ENCODE measurements at regions not wholly inside any gene's neighbourhood (a gene's known extent, or its start where the extent isn't known, plus 50 kb on each side); places are given as distances from the start of the nearest gene placed in this dataset.

DNA sequence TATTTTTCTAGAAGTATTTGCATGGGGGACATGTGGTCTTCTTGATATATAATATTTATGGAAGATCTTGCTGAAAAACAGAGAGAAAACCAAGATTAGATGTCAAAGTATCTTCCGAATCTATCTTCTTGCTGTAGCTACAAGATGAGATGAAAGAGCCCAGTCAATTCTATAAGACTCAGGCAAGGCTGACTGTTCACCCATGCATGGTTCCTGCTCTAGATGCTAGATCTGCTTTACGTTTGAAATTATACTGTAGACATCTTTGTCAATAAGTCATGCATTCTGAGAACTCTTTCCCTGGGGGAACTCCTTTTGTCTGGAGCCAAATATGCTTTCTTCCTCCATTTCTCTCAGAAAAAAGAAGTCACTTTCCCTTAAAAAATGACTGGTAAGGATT lies 1292.0 kb downstream of the XPNPEP1 start:
- no peak overlapping the region for H3K27ac ChIP-seq (ENCODE audit: low read depth in 2 of 2, low read length in 1 of 2)
- 63 to 65% methylated on average over 2 of the region's 2 CpGs for WGBS, 2 donors
- no peaks in the 10 kb centered on the region for H3K27me3 ChIP-seq (ENCODE audit: control insufficient read depth in 1 of 2, insufficient read depth in 2 of 2, low read length in 2 of 2)
- no peak overlapping the region for H3K4me3 ChIP-seq (ENCODE audit: low read depth in 1 of 2, low read length in 2 of 2)
- no peaks in the 10 kb centered on the region for H3K9me3 ChIP-seq (ENCODE audit: control insufficient read depth in 2 of 2, insufficient read depth in 1 of 2, low read depth in 1 of 2, low read length in 1 of 2)
- H3K4me1 ChIP-seq (ENCODE audit: control insufficient read depth in 2 of 2, insufficient read depth in 2 of 2, low read length in 1 of 2) = no peaks in the 10 kb centered on the region
- no peaks in the 10 kb centered on the region for H3K36me3 ChIP-seq (ENCODE audit: control insufficient read depth in 2 of 2, insufficient read depth in 2 of 2, low read length in 1 of 2)

DNA sequence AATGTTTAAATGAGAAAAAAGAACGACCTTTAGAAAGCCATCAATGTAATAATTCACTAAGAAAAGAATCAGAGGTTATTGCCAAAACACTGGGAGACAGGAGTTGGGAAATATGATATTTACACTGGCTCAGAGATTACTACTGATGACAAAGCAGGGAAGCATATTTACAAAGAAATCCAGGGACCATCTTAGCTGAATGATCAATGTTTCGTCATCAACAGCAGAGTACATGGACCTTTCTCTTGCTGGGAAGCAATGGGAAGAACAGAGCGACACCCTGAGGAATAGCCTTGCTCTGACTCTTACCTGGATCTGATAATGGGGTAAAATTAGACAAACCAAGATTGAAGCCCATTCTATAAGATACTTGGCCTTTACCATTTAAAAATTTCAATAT lies 1293.5 kb downstream of the XPNPEP1 start:
- Histone ChIP-seq H3K27me3 (ENCODE audit: control insufficient read depth in 1 of 2, insufficient read depth in 2 of 2, low read length in 2 of 2) (no peaks in the 10 kb centered on the region), H3K4me1 (ENCODE audit: control insufficient read depth in 2 of 2, insufficient read depth in 2 of 2, low read length in 1 of 2) (no peaks in the 10 kb centered on the region), H3K27ac (ENCODE audit: low read depth in 2 of 2, low read length in 1 of 2) (no peak overlapping the region), H3K4me3 (ENCODE audit: low read depth in 1 of 2, low read length in 2 of 2) (no peak overlapping the region), H3K9me3 (ENCODE audit: control insufficient read depth in 2 of 2, insufficient read depth in 1 of 2, low read depth in 1 of 2, low read length in 1 of 2) (no peaks in the 10 kb centered on the region), H3K36me3 (ENCODE audit: control insufficient read depth in 2 of 2, insufficient read depth in 2 of 2, low read length in 1 of 2) (no peaks in the 10 kb centered on the region)
- 47 to 58% methylated on average over 3 of the region's 3 CpGs for WGBS, 2 donors

DNA sequence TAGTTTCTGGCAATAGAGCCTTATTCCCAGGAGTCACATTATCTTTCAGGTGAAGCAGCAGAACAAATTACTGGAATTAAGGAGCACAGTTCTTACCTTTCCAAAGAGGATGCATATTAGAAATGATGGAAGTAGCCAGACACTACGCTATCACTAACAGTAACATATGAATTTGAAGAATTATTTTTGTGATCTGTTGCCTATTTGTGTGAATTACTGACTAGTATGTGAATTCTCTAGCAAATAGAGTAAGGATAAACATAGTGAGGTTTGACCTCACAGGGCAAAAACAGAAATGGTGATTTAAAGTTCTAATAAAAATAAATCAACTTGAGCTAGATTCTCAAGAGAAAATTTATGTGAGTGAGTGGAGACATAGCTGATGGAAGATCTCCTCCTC lies 1299.3 kb downstream of the XPNPEP1 start:
- no peak overlapping the region for H3K27ac ChIP-seq (ENCODE audit: low read depth in 2 of 2, low read length in 1 of 2)
- 67 to 83% methylated on average over 1 of the region's 1 CpG for WGBS, 2 donors
- no peaks in the 10 kb centered on the region for H3K27me3 ChIP-seq (ENCODE audit: control insufficient read depth in 1 of 2, insufficient read depth in 2 of 2, low read length in 2 of 2)
- H3K4me3 ChIP-seq (ENCODE audit: low read depth in 1 of 2, low read length in 2 of 2) = no peak overlapping the region
- no peaks in the 10 kb centered on the region for H3K4me1 ChIP-seq (ENCODE audit: control insufficient read depth in 2 of 2, insufficient read depth in 2 of 2, low read length in 1 of 2)
- H3K36me3 ChIP-seq (ENCODE audit: control insufficient read depth in 2 of 2, insufficient read depth in 2 of 2, low read length in 1 of 2) = no peaks in the 10 kb centered on the region
- no peaks in the 10 kb centered on the region for H3K9me3 ChIP-seq (ENCODE audit: control insufficient read depth in 2 of 2, insufficient read depth in 1 of 2, low read depth in 1 of 2, low read length in 1 of 2)

DNA sequence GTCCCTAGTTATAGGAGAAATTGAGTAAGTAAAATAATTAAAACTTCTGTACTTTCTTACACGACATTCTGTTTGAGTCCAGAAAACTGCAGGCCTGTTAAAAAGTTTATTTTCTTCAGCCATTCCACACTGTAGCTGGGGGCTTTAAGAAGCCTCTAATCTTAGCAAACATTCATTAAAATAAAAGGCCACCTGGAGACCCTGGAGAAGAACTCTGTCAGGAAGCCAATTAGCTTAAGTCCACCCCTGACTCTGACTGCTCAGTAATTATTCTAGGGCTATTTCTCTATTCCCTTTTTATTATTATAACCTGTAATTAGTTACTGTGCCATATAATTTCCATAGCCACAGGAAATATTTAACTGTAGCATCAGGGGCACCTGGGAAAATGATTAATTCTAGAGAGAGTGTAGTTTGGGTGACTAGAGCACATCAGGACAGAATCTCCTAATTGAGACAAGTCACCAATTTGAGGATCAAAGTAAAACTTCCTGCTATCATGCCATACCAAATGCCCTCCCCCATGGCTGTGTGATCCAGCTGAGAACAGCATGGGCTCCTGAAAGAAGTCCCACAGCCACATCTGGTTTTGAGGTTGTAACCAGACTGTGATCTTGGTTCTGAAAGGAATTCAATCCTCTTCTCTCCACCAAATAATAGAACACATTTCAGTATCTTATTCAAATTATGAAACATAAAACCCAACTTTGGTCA lies 1302.3 kb downstream of the XPNPEP1 start:
- H3K4me3 ChIP-seq (ENCODE audit: low read depth in 1 of 2, low read length in 2 of 2) = no peak overlapping the region
- H3K27ac ChIP-seq (ENCODE audit: low read depth in 2 of 2, low read length in 1 of 2) = no peak overlapping the region
- 28 to 47% methylated on average over 1 of the region's 1 CpG for WGBS, 2 donors
- no peaks in the 10 kb centered on the region for H3K9me3 ChIP-seq (ENCODE audit: control insufficient read depth in 2 of 2, insufficient read depth in 1 of 2, low read depth in 1 of 2, low read length in 1 of 2)
- no peaks in the 10 kb centered on the region for H3K27me3 ChIP-seq (ENCODE audit: control insufficient read depth in 1 of 2, insufficient read depth in 2 of 2, low read length in 2 of 2)
- H3K36me3 ChIP-seq (ENCODE audit: control insufficient read depth in 2 of 2, insufficient read depth in 2 of 2, low read length in 1 of 2) = no peaks in the 10 kb centered on the region
- H3K4me1 ChIP-seq (ENCODE audit: control insufficient read depth in 2 of 2, insufficient read depth in 2 of 2, low read length in 1 of 2) = no peaks in the 10 kb centered on the region

DNA sequence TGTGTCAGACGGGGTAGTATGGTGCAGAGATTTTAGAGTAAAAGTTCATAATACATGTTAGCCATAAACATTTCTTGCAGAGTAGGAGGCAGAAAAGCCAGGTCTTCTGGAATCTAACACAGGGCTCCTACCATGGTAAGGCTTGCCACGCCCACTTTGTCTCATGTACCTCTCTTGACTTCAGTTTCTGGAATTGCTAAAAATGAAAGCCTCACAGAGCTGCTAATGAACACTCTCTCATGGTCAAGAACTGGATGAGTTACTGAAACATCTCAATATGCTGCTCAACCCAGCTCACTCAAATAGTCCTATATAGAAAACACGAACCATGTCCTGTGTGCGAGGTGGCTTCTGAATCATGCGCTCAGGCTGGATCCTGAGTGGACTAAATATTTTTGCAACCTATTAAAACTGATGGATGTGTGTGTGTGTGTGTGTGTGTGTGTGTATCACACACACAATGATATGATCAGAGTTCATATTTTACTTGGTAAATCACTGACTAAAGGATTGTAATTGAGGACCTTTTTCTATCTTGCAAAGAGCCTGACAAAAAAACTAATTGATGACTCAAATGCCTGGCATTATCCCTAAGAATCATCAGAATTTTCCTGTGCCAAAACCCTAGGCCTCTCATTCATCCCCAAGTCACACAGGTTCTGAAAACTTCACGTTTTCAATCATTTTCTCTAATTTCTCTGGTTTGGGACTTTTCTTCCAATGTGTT lies 1306.6 kb downstream of the XPNPEP1 start:
- Histone ChIP-seq H3K27me3 (ENCODE audit: control insufficient read depth in 1 of 2, insufficient read depth in 2 of 2, low read length in 2 of 2) (no peaks in the 10 kb centered on the region), H3K36me3 (ENCODE audit: control insufficient read depth in 2 of 2, insufficient read depth in 2 of 2, low read length in 1 of 2) (no peaks in the 10 kb centered on the region), H3K4me3 (ENCODE audit: low read depth in 1 of 2, low read length in 2 of 2) (no peak overlapping the region), H3K9me3 (ENCODE audit: control insufficient read depth in 2 of 2, insufficient read depth in 1 of 2, low read depth in 1 of 2, low read length in 1 of 2) (no peaks in the 10 kb centered on the region), H3K27ac (ENCODE audit: low read depth in 2 of 2, low read length in 1 of 2) (no peak overlapping the region), H3K4me1 (ENCODE audit: control insufficient read depth in 2 of 2, insufficient read depth in 2 of 2, low read length in 1 of 2) (no peaks in the 10 kb centered on the region)
- 76 to 78% methylated on average over 6 of the region's 6 CpGs for WGBS, 2 donors

DNA sequence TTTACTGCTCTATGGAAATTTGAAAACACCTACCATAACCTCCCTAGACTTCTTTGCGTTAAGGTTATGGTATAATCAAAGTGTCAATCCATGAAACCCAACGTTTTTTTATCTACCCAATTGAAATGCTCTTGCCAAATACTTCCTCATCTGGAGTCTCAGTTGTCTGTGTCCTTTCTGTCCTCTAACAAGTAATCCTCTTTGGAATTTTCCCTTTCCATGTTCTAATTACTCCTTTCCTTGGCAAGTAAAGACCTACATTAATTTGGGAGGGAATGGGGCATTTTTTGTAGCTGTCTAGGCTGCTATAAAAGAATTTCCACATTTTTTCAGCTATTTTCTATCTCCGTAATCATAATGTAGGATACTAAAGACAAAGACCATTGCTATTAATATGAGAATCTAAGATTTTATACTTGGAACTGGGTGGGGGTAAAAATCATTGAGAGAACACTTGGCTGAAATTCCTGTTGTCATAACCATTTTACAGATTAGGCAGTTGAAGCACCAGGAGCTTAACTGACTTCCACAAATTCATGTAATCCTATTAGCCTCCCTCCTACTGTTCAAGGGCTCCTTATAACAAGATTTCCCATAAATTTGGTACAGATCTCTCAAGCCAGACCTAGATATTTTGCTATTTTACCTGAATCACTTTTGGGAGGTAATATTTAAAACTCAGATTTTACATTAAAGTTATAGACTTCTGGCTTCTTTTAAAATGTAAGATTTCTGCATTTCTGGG lies 1307.6 kb downstream of the XPNPEP1 start:
- no peak overlapping the region for H3K4me3 ChIP-seq (ENCODE audit: low read depth in 1 of 2, low read length in 2 of 2)
- H3K9me3 ChIP-seq (ENCODE audit: control insufficient read depth in 2 of 2, insufficient read depth in 1 of 2, low read depth in 1 of 2, low read length in 1 of 2) = no peaks in the 10 kb centered on the region
- no peaks in the 10 kb centered on the region for H3K36me3 ChIP-seq (ENCODE audit: control insufficient read depth in 2 of 2, insufficient read depth in 2 of 2, low read length in 1 of 2)
- 63 to 70% methylated on average over 3 of the region's 3 CpGs for WGBS, 2 donors
- no peak overlapping the region for H3K27ac ChIP-seq (ENCODE audit: low read depth in 2 of 2, low read length in 1 of 2)
- no peaks in the 10 kb centered on the region for H3K27me3 ChIP-seq (ENCODE audit: control insufficient read depth in 1 of 2, insufficient read depth in 2 of 2, low read length in 2 of 2)
- no peaks in the 10 kb centered on the region for H3K4me1 ChIP-seq (ENCODE audit: control insufficient read depth in 2 of 2, insufficient read depth in 2 of 2, low read length in 1 of 2)

DNA sequence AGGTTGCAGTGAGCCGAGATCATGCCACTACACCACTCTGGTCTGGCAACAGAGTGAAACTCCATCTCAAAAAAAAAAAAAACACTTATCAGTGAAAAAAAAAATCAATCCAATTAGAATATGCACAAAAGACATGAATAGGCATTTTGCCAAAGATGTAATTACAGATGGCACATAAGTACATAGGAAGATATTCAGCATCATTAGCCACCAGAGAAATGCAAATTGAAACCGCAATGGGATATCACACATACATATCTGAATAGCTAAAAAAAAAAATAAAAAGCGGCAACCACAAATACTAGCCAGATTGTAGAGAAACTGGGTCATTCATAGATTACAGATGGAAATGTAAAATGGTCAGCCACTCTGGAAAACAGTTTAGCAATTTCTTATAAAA lies 1310.8 kb downstream of the XPNPEP1 start:
- Histone ChIP-seq H3K27me3 (ENCODE audit: control insufficient read depth in 1 of 2, insufficient read depth in 2 of 2, low read length in 2 of 2) (no peaks in the 10 kb centered on the region), H3K4me1 (ENCODE audit: control insufficient read depth in 2 of 2, insufficient read depth in 2 of 2, low read length in 1 of 2) (no peaks in the 10 kb centered on the region)
- whole genome bisulfite sequencing, 2 donors = 55 to 56% methylated on average over 3 of the region's 3 CpGs

DNA sequence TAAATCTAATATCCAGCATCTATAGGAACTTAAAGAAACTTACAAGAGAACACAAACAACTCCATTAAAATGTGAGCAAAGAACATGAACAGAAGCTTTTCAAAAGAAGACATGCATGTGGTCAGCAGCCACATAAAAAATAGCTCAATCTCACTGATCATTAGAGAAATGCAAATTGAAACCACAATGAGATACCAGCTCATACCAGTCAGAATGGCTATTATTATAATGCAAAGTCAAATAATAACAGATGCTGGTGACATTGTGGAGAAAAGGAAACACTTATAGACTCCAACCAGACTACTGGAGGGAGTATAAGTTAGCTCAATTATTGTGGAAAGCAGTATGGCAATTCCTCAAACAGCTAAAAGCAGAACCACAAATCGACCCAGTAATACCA lies 1314.5 kb downstream of the XPNPEP1 start:
- Histone ChIP-seq H3K27me3 (ENCODE audit: control insufficient read depth in 1 of 2, insufficient read depth in 2 of 2, low read length in 2 of 2) (no peaks in the 10 kb centered on the region), H3K9me3 (ENCODE audit: control insufficient read depth in 2 of 2, insufficient read depth in 1 of 2, low read depth in 1 of 2, low read length in 1 of 2) (no peaks in the 10 kb centered on the region), H3K4me3 (ENCODE audit: low read depth in 1 of 2, low read length in 2 of 2) (no peak overlapping the region), H3K4me1 (ENCODE audit: control insufficient read depth in 2 of 2, insufficient read depth in 2 of 2, low read length in 1 of 2) (no peaks in the 10 kb centered on the region), H3K27ac (ENCODE audit: low read depth in 2 of 2, low read length in 1 of 2) (no peak overlapping the region), H3K36me3 (ENCODE audit: control insufficient read depth in 2 of 2, insufficient read depth in 2 of 2, low read length in 1 of 2) (no peaks in the 10 kb centered on the region)
- WGBS, 2 donors = 28 to 34% methylated on average over 1 of the region's 1 CpG

More for the DNA sequence above, 1310.8 kb downstream of the XPNPEP1 start:
- Histone ChIP-seq H3K27ac (ENCODE audit: low read depth in 2 of 2, low read length in 1 of 2) (no peak overlapping the region), H3K9me3 (ENCODE audit: control insufficient read depth in 2 of 2, insufficient read depth in 1 of 2, low read depth in 1 of 2, low read length in 1 of 2) (no peaks in the 10 kb centered on the region), H3K36me3 (ENCODE audit: control insufficient read depth in 2 of 2, insufficient read depth in 2 of 2, low read length in 1 of 2) (no peaks in the 10 kb centered on the region), H3K4me3 (ENCODE audit: low read depth in 1 of 2, low read length in 2 of 2) (no peak overlapping the region)

DNA sequence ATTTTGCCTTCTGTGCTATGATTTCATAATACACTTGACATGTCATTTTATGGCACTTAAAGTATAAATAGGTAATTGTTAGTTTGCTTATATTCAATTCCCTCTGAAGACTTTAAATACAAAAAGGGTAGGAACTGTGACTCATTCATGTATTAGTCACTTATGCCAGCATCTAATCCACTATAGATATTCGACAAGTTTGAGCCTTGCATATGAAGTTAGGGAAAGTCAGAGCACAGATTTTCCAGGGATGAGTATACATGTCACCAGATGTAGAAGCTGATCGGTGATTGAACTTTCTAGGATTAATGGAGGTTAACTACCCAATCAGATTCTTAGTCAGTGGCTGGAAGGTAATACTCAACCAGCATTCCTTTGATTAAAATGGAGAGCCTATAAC lies 1321.5 kb downstream of the XPNPEP1 start:
- no peaks in the 10 kb centered on the region for H3K36me3 ChIP-seq (ENCODE audit: control insufficient read depth in 2 of 2, insufficient read depth in 2 of 2, low read length in 1 of 2)
- 51 to 73% methylated on average over 2 of the region's 2 CpGs for WGBS, 2 donors

More for the DNA sequence above, 1321.5 kb downstream of the XPNPEP1 start:
- Histone ChIP-seq H3K9me3 (ENCODE audit: control insufficient read depth in 2 of 2, insufficient read depth in 1 of 2, low read depth in 1 of 2, low read length in 1 of 2) (no peaks in the 10 kb centered on the region), H3K27me3 (ENCODE audit: control insufficient read depth in 1 of 2, insufficient read depth in 2 of 2, low read length in 2 of 2) (no peaks in the 10 kb centered on the region), H3K4me1 (ENCODE audit: control insufficient read depth in 2 of 2, insufficient read depth in 2 of 2, low read length in 1 of 2) (no peaks in the 10 kb centered on the region), H3K4me3 (ENCODE audit: low read depth in 1 of 2, low read length in 2 of 2) (no peak overlapping the region), H3K27ac (ENCODE audit: low read depth in 2 of 2, low read length in 1 of 2) (no peak overlapping the region)
